ENCODE measurements at regions not wholly inside any gene's neighbourhood (a gene's known extent, or its start where the extent isn't known, plus 50 kb on each side); places are given as distances from the start of the nearest gene placed in this dataset.

- no peak for TF ChIP-seq CTCF (IDR thresholded peaks at IDR 0.05; ENCODE audit: borderline replicate concordance, control extremely low read depth, extremely low read depth, insufficient read depth, missing control alignments)
- in situ Hi-C loops (cut with MboI; ENCODE audit: low sequenced_read_pairs, unreplicated experiment) = loop anchor here (10.0 kb wide), 1 partner anchor 323 kb away; no protein-coding TSS in a partner anchor
- no peak for DNase-seq (ENCODE audit: low spot score)
These were observed 61.9 kb upstream of the CREB1 start for GRCh38 chr2:207467716-207468347.

GRCh38 chr2:207468488-207468887 is 61.3 kb upstream of the CREB1 start:
- TF ChIP-seq CTCF (IDR thresholded peaks at IDR 0.05; ENCODE audit: borderline replicate concordance, control extremely low read depth, extremely low read depth, insufficient read depth, missing control alignments) = no peak
- in situ Hi-C loops (cut with MboI; ENCODE audit: low sequenced_read_pairs, unreplicated experiment) = loop anchor here (10.0 kb wide), 1 partner anchor 324 kb away; no protein-coding TSS in a partner anchor

GRCh38 chr2:207469451-207469850 is 60.3 kb upstream of the CREB1 start:
- TF ChIP-seq CTCF (IDR thresholded peaks at IDR 0.05; ENCODE audit: borderline replicate concordance, control extremely low read depth, extremely low read depth, insufficient read depth, missing control alignments) = no peak
- in situ Hi-C loops (cut with MboI; ENCODE audit: low sequenced_read_pairs, unreplicated experiment) = loop anchor here (10.0 kb wide), 1 partner anchor 325 kb away; no protein-coding TSS in a partner anchor
- no peak for DNase-seq (ENCODE audit: low spot score)

More at GRCh38 chr2:207468488-207468887, 61.3 kb upstream of the CREB1 start:
- no peak for DNase-seq (ENCODE audit: low spot score)

- no peak for TF ChIP-seq CTCF (IDR thresholded peaks at IDR 0.05; ENCODE audit: borderline replicate concordance, control extremely low read depth, extremely low read depth, insufficient read depth, missing control alignments)
- in situ Hi-C loops (cut with MboI; ENCODE audit: low sequenced_read_pairs, unreplicated experiment) = loop anchor here (5.0 to 10.0 kb wide), 4 partner anchors 325 to 775 kb away; no protein-coding TSS in a partner anchor
- no peak for DNase-seq (ENCODE audit: low spot score)
These were observed 59.6 kb upstream of the CREB1 start for GRCh38 chr2:207469943-207470729.

GRCh38 chr2:207471261-207471660 is 58.5 kb upstream of the CREB1 start:
- TF ChIP-seq CTCF (IDR thresholded peaks at IDR 0.05; ENCODE audit: borderline replicate concordance, control extremely low read depth, extremely low read depth, insufficient read depth, missing control alignments) = no peak
- in situ Hi-C loops (cut with MboI; ENCODE audit: low sequenced_read_pairs, unreplicated experiment) = loop anchor here (5.0 to 10.0 kb wide), 3 partner anchors 486 to 776 kb away; no protein-coding TSS in a partner anchor
- DNase-seq (ENCODE audit: low spot score) = no peak

- in situ Hi-C loops (cut with MboI; ENCODE audit: low sequenced_read_pairs, unreplicated experiment) = loop anchor here (5.0 to 10.0 kb wide), 3 partner anchors 488 to 778 kb away; no protein-coding TSS in a partner anchor
- no peak for DNase-seq (ENCODE audit: low spot score)
- no peak for TF ChIP-seq CTCF (IDR thresholded peaks at IDR 0.05; ENCODE audit: borderline replicate concordance, control extremely low read depth, extremely low read depth, insufficient read depth, missing control alignments)
These were observed 57.3 kb upstream of the CREB1 start for GRCh38 chr2:207472343-207473048.
